Right atrium auricular region (tissue), 2 donors: ENCODE measurements at regions not wholly inside any gene's neighbourhood (a gene's known extent, or its start where the extent isn't known, plus 50 kb on each side); places are given as distances from the start of the nearest gene placed in this dataset.
A peak's percentile ranks its signal among the peaks of the same experiment; 100 is the strongest.

Source experiments
- DNase-seq: peaks from one replicate; pipeline ENCODE4 v3.0.0-alpha.2; 2019; ENCODE audit warnings: low spot score
- H3K27ac ChIP-seq, 2 donors: fragments of 200-600 bp; sonication (generic); 1 replicate in 1 of 2; 2 replicates in 1 of 2; pipeline ENCODE4 v1.5.1; 2016 to 2019
- H3K27me3 ChIP-seq, 2 donors: fragments of 200-600 bp; sonication (generic); one replicate each; pipeline versions ENCODE4 v1.5.1 to v1.6.0; 2017 to 2019
- H3K36me3 ChIP-seq: fragments of 200-600 bp; sonication (generic); one replicate; pipeline ENCODE4 v1.5.1; 2016
- H3K4me1 ChIP-seq, 2 donors: fragments of 200-600 bp; sonication (generic); one replicate each; pipeline versions ENCODE4 v1.5.1 to v1.6.0; 2017 to 2019
- H3K4me3 ChIP-seq, 2 donors: fragments of 200-600 bp; sonication (generic); 1 replicate in 1 of 2; 2 replicates in 1 of 2; pipeline ENCODE4 v1.5.1; 2017 to 2019; ENCODE audit warnings: mild to moderate bottlenecking in 1 of 2, moderate library complexity in 1 of 2
- H3K9me3 ChIP-seq, 2 donors: fragments of 200-600 bp; sonication (generic); one replicate each; pipeline ENCODE4 v1.5.1; 2019
- CTCF ChIP-seq, 2 donors: fragments of 200-600 bp; sonication (generic); IDR thresholded peaks; one replicate each; pipeline ENCODE4 v1.5.1; 2019; ENCODE audit warnings: antibody characterized with exemption in 2 of 2

DNA sequence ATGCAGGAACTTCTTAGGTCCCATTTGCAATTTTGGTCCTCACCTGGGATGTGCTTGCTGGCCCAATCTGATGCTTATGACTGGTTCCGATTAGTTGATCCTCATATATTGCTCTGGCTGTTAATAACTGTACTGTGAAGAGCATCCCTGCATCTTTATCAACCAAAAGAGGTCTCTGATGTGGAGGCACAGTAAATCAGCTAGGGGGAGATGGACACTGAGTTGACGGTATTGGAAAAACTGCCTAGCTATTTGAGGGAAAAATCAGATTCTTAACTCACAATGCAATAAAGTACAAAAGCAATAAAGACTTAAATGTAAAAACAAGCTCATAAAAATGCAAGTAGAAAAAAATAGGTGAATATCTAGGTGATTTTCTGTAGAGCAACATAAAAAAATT lies 188.0 kb upstream of the TCF4 start:
- TF ChIP-seq CTCF (IDR thresholded peaks at IDR 0.05), result peak in 1 of 2 donors; percentile 44
- Histone ChIP-seq H3K27ac (no peak overlapping the region), H3K4me3 (no peak overlapping the region), H3K4me1 (peaks cover 0 to 6% of the 10 kb centered on the region in 2 donors), H3K9me3 (no peaks in the 10 kb centered on the region), H3K36me3 (no peaks in the 10 kb centered on the region), H3K27me3 (no peaks in the 10 kb centered on the region)
- no peak for DNase-seq

DNA sequence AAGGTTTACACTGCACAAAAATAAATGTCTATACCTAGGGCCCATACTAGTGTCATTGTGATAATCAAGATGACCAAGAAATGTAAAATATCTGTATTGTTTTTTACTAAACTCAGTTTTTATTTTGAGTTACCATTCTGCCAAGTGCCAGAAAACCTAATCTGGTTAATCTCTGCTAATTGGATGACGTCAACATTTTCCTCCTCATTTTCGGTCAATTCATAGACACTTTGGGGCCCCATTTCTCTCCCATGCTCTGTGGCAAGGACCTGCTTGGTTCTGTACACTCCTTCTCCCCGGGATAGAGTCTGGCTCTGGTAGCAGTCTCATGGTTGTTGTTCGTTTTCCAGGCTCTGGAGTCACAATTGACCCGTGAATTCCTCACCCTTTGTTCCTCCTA lies 186.5 kb upstream of the TCF4 start:
- no peak for DNase-seq
- Histone ChIP-seq H3K27me3 (no peaks in the 10 kb centered on the region), H3K9me3 (no peaks in the 10 kb centered on the region), H3K4me1 (no peaks in the 10 kb centered on the region), H3K36me3 (no peaks in the 10 kb centered on the region), H3K4me3 (no peak overlapping the region), H3K27ac (no peak overlapping the region)
- no peak for TF ChIP-seq CTCF (IDR thresholded peaks at IDR 0.05)

GRCh38 chr18:55768255-55768654 lies 180.3 kb upstream of the TCF4 start:
- Histone ChIP-seq H3K9me3 (no peaks in the 10 kb centered on the region), H3K27ac (no peak overlapping the region), H3K4me3 (no peak overlapping the region), H3K36me3 (no peaks in the 10 kb centered on the region), H3K4me1 (no peaks in the 10 kb centered on the region), H3K27me3 (no peaks in the 10 kb centered on the region)
- no peak for DNase-seq
- no peak for TF ChIP-seq CTCF (IDR thresholded peaks at IDR 0.05)

DNA sequence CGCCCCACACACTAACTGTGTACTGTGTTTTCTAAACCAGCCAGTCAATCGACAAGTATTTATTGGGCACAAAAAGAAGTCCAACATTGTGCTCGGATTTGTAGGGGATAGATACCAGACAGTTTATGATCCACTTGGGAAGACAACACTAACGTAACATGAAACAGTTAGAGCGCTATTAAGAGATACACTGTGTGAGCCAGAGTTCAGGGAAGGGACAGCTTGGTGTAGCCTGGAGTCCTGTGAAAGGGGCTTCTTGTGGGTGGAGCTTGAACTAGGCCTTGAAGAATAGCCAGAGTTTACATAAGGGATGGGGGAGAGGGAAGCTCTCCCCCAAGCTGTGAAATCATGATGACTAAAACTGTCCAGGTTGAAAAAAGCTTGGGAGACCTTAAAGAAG lies 176.4 kb upstream of the TCF4 start:
- H3K27ac ChIP-seq, result no peak overlapping the region
- H3K27me3 ChIP-seq, result no peaks in the 10 kb centered on the region
- no peaks in the 10 kb centered on the region for H3K36me3 ChIP-seq
- H3K9me3 ChIP-seq, result no peaks in the 10 kb centered on the region
- H3K4me3 ChIP-seq, result no peak overlapping the region
- TF ChIP-seq CTCF (IDR thresholded peaks at IDR 0.05), result no peak
- no peaks in the 10 kb centered on the region for H3K4me1 ChIP-seq
- DNase-seq, result no peak

GRCh38 chr18:55763805-55764204 lies 175.8 kb upstream of the TCF4 start:
- DNase-seq, result no peak
- Histone ChIP-seq H3K36me3 (no peaks in the 10 kb centered on the region), H3K4me1 (no peaks in the 10 kb centered on the region), H3K27me3 (no peaks in the 10 kb centered on the region), H3K9me3 (no peaks in the 10 kb centered on the region), H3K4me3 (no peak overlapping the region), H3K27ac (no peak overlapping the region)
- TF ChIP-seq CTCF (IDR thresholded peaks at IDR 0.05), result no peak

- no peak overlapping the region for H3K4me3 ChIP-seq
- H3K4me1 ChIP-seq, result no peaks in the 10 kb centered on the region
- TF ChIP-seq CTCF (IDR thresholded peaks at IDR 0.05), result no peak
- H3K36me3 ChIP-seq, result no peaks in the 10 kb centered on the region
- no peaks in the 10 kb centered on the region for H3K9me3 ChIP-seq
- no peak overlapping the region for H3K27ac ChIP-seq
- no peaks in the 10 kb centered on the region for H3K27me3 ChIP-seq
- DNase-seq, result no peak
Observed at GRCh38 chr18:55763298-55763697, 175.3 kb upstream of the TCF4 start.
